Fibroblast of lung (primary cell): ENCODE measurements at regions not wholly inside any gene's neighbourhood (a gene's known extent, or its start where the extent isn't known, plus 50 kb on each side); places are given as distances from the start of the nearest gene placed in this dataset.

Experiments
- EZH2 ChIP-seq: IDR thresholded peaks from 2 replicates; pipeline ENCODE4 v1.5.1; 2012; ENCODE audit warnings: low read length, control low read depth, mild to moderate bottlenecking; ENCODE audit errors: missing control alignments
- TF ChIP-seq, protein P1 (sequence below), 2 donors: IDR thresholded peaks in 1 of 2; conservative IDR thresholded peaks in 1 of 2; 1 replicate in 1 of 2; 2 replicates in 1 of 2; pipeline ENCODE4 v1.5.1; 2011 to 2012; ENCODE audit warnings: low read length in 2 of 2, control low read depth in 1 of 2, inconsistent platforms in 1 of 2, low read depth in 1 of 2, mild to moderate bottlenecking in 1 of 2

DNA sequence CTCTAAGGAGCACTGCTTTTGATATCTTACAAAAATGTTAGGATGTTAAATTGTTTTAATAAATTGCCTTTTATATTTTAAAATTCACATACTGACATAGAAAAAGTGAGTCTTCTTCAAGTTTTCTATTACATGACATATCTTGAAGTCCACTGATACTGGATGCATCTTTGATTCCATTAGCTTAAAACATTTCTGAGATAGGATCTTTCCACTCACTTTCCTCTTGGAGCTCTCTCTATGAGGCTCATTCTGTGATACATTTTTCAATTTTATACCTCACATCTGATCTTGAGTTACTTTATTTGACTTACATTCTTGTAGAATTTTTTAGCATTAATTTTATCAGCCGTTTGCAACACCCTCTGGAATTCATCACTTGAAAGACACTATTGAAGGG, 86.8 kb upstream of the NOL4 start:
- TF ChIP-seq, protein P1, sequence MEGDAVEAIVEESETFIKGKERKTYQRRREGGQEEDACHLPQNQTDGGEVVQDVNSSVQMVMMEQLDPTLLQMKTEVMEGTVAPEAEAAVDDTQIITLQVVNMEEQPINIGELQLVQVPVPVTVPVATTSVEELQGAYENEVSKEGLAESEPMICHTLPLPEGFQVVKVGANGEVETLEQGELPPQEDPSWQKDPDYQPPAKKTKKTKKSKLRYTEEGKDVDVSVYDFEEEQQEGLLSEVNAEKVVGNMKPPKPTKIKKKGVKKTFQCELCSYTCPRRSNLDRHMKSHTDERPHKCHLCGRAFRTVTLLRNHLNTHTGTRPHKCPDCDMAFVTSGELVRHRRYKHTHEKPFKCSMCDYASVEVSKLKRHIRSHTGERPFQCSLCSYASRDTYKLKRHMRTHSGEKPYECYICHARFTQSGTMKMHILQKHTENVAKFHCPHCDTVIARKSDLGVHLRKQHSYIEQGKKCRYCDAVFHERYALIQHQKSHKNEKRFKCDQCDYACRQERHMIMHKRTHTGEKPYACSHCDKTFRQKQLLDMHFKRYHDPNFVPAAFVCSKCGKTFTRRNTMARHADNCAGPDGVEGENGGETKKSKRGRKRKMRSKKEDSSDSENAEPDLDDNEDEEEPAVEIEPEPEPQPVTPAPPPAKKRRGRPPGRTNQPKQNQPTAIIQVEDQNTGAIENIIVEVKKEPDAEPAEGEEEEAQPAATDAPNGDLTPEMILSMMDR (conservative IDR thresholded peaks at IDR 0.05 in 1 of 2, IDR thresholded peaks at IDR 0.05 in 1 of 2; ENCODE audit: low read depth in 1 of 2, low read length in 2 of 2), result no peak
- TF ChIP-seq EZH2, result no peak
